ENCODE measurements at regions not wholly inside any gene's neighbourhood (a gene's known extent, or its start where the extent isn't known, plus 50 kb on each side); places are given as distances from the start of the nearest gene placed in this dataset.

DNA sequence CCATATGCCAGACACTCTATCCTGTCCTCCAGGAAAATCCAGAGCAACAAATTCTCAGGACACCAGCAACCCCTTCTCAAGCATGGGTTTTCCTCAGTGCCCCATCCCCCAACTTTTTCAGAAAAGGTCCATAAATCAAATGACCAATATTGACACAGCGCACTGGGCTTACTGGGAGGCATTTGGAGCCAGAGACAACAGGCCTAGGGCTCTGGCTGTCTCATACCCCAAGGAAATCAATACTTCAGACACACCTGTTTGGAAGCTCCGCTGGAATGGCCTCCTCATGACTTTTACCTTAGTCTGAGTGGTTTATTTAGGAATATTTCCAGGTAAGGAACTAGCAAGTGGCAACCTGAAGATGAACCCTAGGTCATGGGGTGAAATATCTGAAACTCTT is 66.9 kb upstream of the TNR start:
- in situ Hi-C loops (cut with HindIII; ENCODE audit: low pct_unique_long_range_greater_than_20kb, low sequenced_read_pairs): no loop called here
- TF ChIP-seq JUND (IDR thresholded peaks at IDR 0.05; ENCODE audit: low read depth): no peak
- DNase-seq (ENCODE audit: low read depth in 1 of 2, low spot score in 1 of 2): no peak

DNA sequence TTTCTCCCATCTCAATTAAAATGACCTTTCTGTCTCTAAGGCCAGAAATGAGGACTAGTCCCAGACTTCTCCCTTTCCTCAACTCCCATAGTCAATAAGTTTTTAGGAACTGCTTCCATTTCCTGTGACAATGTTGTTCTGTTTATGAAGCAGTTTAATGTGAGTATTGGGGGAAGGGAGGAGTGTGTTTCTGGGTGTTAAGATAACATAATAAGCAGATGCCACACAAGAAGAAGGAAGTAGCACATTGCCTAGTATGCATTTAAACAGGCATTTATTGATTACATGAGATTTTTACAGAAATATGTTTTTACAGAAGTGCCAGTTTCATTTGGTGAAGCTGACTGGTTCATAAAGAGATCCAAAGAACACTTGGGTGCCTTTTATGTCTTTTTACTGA is 65.6 kb upstream of the TNR start:
- DNase-seq (ENCODE audit: low read depth in 1 of 2, low spot score in 1 of 2): no peak
- in situ Hi-C loops (cut with HindIII; ENCODE audit: low pct_unique_long_range_greater_than_20kb, low sequenced_read_pairs): no loop called here
- TF ChIP-seq JUND (IDR thresholded peaks at IDR 0.05; ENCODE audit: low read depth): no peak

DNA sequence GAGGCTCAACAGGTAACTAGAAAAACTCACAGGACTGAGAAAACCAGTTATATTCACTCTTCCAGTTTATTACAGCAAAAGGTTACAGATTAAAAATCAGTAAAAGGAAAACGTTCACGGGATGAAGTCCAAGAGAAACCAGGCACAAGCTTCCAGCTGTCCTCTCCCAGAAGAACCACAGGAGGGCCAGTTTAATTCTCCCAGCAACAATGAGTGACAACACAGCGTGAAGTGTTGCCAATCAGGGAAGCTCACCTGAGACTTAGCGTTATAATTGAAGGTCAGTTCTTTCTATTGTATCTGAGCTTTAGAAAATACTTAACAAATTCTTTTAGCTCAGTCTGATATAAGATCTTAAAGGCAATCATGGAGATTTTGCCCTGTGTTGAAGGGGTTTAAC is 65.2 kb upstream of the TNR start:
- peak in 1 of 2 experiments; percentile 27 for DNase-seq (ENCODE audit: low read depth in 1 of 2, low spot score in 1 of 2)
- no peak for TF ChIP-seq JUND (IDR thresholded peaks at IDR 0.05; ENCODE audit: low read depth)
- in situ Hi-C loops (cut with HindIII; ENCODE audit: low pct_unique_long_range_greater_than_20kb, low sequenced_read_pairs): no loop called here

DNA sequence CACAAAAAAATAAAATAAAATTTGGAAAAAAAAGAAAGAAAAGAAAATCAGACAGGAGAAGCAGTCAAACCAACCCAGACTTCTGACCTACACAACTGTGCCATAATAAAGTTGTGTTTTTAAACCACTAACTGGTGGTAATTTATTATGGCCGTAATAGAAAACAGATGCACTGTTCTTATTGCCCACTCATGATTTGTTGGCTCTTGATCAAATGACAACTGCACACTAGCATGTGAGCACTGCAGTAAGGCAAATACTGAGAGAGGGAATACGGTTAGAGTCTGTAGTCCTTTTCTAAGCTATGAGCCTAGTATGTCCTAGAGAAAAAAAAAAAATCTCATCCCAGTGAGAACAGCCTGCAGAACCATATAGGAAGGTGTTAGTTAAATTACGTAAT is 61.2 kb upstream of the TNR start:
- no peak for TF ChIP-seq JUND (IDR thresholded peaks at IDR 0.05; ENCODE audit: low read depth)
- DNase-seq (ENCODE audit: low read depth in 1 of 2, low spot score in 1 of 2): no peak
- in situ Hi-C loops (cut with HindIII; ENCODE audit: low pct_unique_long_range_greater_than_20kb, low sequenced_read_pairs): no loop called here

DNA sequence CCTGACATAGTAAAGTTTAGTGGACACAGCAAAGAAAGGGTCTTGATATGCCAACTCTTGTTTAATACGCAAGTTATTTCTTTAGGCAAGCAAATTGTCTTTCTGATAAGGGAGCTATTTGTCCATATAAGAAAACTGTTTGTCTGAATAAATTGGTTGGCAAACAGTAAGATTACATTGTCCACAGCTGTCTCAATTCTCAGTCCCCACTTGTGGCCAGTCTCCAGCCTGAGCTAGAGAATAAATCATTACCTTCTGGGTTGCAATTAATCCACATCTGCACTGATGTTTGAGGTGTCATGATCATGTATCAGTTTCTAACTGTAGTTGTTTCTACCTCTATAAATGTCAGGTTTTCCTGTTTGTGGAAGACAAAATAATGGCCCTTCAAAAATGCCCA is 60.0 kb upstream of the TNR start:
- TF ChIP-seq JUND (IDR thresholded peaks at IDR 0.05; ENCODE audit: low read depth): no peak
- DNase-seq (ENCODE audit: low read depth in 1 of 2, low spot score in 1 of 2): no peak
- in situ Hi-C loops (cut with HindIII; ENCODE audit: low pct_unique_long_range_greater_than_20kb, low sequenced_read_pairs): no loop called here

DNA sequence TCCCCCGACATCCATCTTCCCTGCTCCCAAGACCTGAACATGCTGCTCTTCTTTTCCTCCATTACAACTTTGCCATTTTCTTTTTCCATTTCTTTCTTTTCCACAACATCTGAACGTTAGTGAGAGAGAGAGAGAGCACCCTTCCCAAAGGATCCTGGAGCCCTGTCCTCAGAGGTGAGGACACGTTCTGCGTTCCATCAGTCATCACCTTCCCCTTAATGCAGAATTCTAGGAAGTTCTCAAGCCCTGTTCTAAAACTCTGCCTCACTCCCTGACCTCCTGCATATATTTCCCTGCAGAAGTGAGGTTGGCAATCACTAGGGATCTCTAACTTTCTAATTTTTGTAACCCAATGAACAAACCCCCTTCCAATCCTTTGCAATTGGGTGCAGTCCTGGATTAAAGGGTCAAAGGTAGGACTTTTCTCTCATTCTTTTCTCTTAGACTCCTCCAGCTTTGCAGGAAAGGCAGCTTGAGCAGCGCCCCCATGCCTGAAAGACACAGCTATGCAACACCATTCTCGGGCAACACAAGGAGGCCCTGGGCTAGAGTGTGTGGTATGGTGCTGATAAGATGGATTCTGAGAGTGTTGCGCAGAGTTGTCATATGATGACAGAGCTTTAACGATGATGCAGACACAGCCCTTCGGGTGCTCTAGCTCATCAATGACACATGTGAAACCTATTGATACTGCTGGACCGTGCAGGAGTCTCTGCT is 59.2 kb upstream of the TNR start:
- DNase-seq (ENCODE audit: low read depth in 1 of 2, low spot score in 1 of 2): no peak
- TF ChIP-seq JUND (IDR thresholded peaks at IDR 0.05; ENCODE audit: low read depth): no peak
- in situ Hi-C loops (cut with HindIII; ENCODE audit: low pct_unique_long_range_greater_than_20kb, low sequenced_read_pairs): no loop called here

DNA sequence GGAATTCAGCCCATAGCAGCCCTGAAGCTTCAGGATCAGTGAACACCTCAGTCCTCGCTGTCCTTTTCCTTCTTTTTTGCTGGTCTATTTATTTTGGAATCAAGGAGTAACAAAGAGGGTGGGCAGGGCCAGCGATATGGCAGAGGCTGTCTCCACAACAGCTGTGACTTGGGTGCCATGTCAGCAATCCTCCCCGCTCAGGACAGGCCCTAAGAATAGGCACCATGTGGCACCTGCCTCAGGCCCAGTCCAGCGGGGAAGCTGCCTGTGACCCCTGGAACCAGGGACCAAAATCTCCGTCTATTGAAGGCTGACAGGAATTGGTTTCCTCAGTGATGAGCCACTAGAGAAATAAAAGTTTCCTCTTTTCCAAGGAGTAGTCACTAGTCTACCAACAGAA is 58.6 kb upstream of the TNR start:
- no peak for DNase-seq (ENCODE audit: low read depth in 1 of 2, low spot score in 1 of 2)
- in situ Hi-C loops (cut with HindIII; ENCODE audit: low pct_unique_long_range_greater_than_20kb, low sequenced_read_pairs): no loop called here
- no peak for TF ChIP-seq JUND (IDR thresholded peaks at IDR 0.05; ENCODE audit: low read depth)

DNA sequence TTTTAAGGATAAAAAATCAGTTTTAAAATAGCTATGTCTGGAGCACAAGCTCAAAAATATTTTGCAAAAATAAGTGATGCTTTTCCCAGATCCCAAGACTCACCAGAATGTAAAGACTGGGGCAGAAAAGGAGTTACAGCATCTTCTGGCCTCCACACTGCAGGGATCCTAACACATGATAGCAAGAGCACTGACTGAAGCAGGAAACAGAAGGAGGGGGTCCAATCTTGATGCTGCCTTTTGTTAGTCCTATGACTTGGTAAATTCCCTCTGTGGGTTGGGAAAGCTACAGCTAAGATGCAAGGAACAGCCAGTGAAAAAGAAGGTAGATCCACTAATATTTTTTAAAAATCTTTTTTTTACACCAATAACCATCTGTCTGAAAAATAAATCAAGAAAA is 54.2 kb upstream of the TNR start:
- TF ChIP-seq JUND (IDR thresholded peaks at IDR 0.05; ENCODE audit: low read depth): no peak
- in situ Hi-C loops (cut with HindIII; ENCODE audit: low pct_unique_long_range_greater_than_20kb, low sequenced_read_pairs): no loop called here
- no peak for DNase-seq (ENCODE audit: low read depth in 1 of 2, low spot score in 1 of 2)

DNA sequence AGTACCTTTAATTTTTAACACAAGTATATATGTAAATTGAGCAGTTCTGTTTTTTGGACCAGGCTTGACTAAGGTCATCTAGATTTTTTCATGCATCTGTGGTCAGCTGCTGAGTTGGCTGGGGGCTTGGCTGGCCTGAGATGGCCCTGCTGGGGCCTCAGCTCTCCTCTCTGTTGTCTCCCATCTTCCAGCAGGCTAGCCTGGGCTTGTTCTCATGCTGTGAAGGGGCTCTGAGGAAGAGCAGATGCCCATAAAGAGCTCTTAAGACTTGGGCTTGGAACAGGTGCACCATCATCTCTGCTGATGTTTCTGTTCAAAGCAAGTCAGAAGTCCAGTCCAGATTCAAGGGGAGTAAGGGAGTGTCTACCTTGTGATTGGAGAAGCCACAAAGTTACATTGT is 51.2 kb upstream of the TNR start:
- TF ChIP-seq JUND (IDR thresholded peaks at IDR 0.05; ENCODE audit: low read depth): no peak
- in situ Hi-C loops (cut with HindIII; ENCODE audit: low pct_unique_long_range_greater_than_20kb, low sequenced_read_pairs): no loop called here
- no peak for DNase-seq (ENCODE audit: low read depth in 1 of 2, low spot score in 1 of 2)

DNA sequence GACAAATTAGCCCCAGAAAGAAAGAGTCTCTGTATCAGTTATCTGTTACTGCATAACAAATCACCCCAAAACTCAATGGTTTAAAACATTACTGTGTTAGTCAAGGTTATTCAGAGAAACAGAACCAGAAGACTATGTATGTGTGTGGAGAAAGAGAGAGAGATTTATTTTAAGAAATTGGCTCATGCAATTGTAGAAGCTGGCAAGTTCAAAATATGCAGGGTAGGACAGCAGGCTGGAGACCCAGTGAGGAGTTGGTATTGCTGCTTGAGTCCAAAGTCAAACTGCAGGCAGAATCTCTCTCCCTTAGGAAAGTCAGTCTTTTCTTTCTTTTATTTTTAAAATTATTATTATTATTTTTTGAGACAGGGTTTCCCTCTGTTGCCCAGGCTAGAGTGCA is 50.2 kb upstream of the TNR start:
- in situ Hi-C loops (cut with HindIII; ENCODE audit: low pct_unique_long_range_greater_than_20kb, low sequenced_read_pairs): no loop called here
- no peak for DNase-seq (ENCODE audit: low read depth in 1 of 2, low spot score in 1 of 2)
- no peak for TF ChIP-seq JUND (IDR thresholded peaks at IDR 0.05; ENCODE audit: low read depth)

Measured in T47D (cell line).